Mesendoderm (in vitro differentiated cells): ENCODE measurements at regions not wholly inside any gene's neighbourhood (a gene's known extent, or its start where the extent isn't known, plus 50 kb on each side); places are given as distances from the start of the nearest gene placed in this dataset.

ENCODE experiments used
- DNase-seq: peaks from one replicate; pipeline ENCODE4 v3.0.0; 2013
- H2AK5ac ChIP-seq: 2 replicates; pipeline ENCODE4 v1.6.1; 2013; ENCODE audit warnings: low read length, inconsistent platforms
- H2BK120ac ChIP-seq: 2 replicates; pipeline ENCODE4 v1.6.1; 2013; ENCODE audit warnings: low read depth, mild to moderate bottlenecking, low read length, moderate library complexity, mixed read lengths
- H2BK15ac ChIP-seq: replicated peaks from 2 replicates; pipeline ENCODE4 v1.6.1; 2013; ENCODE audit warnings: low read depth, mild to moderate bottlenecking, moderate library complexity
- H2BK5ac ChIP-seq: 2 replicates; pipeline ENCODE4 v1.6.1; 2013; ENCODE audit warnings: low read length, inconsistent platforms
- H3K18ac ChIP-seq: 2 replicates; pipeline ENCODE4 v1.6.1; 2013; ENCODE audit warnings: mild to moderate bottlenecking, low read length, mixed read lengths
- H3K23ac ChIP-seq: one replicate; pipeline ENCODE4 v1.6.1; 2013; ENCODE audit warnings: low read length
- H3K27ac ChIP-seq: 2 replicates; pipeline ENCODE4 v1.5.1; 2013; ENCODE audit warnings: low read depth, mild to moderate bottlenecking, inconsistent platforms, low read length, moderate library complexity
- H3K27me3 ChIP-seq: 2 replicates; pipeline ENCODE4 v1.6.1; 2013; ENCODE audit warnings: low read length, control low read depth, mild to moderate bottlenecking, inconsistent platforms; ENCODE audit not compliant: insufficient read depth, poor library complexity
- H3K36me3 ChIP-seq: 2 replicates; pipeline ENCODE4 v1.6.1; 2013; ENCODE audit warnings: low read length, inconsistent platforms; ENCODE audit not compliant: control insufficient read depth, insufficient read depth
- H3K4ac ChIP-seq: one replicate; pipeline ENCODE4 v1.6.1; 2013; ENCODE audit warnings: low read depth, mild to moderate bottlenecking, low read length, moderate library complexity
- H3K4me1 ChIP-seq: 2 replicates; pipeline ENCODE4 v1.6.1; 2013; ENCODE audit warnings: low read depth, low read length, inconsistent platforms; ENCODE audit not compliant: control insufficient read depth
- H3K4me2 ChIP-seq: 2 replicates; pipeline ENCODE4 v1.6.1; 2013; ENCODE audit warnings: low read length
- H3K4me3 ChIP-seq: 2 replicates; pipeline ENCODE4 v1.5.1; 2013; ENCODE audit warnings: mild to moderate bottlenecking, low read length
- H3K56ac ChIP-seq: one replicate; pipeline ENCODE4 v1.6.1; 2013; ENCODE audit warnings: low read length
- H3K79me1 ChIP-seq: 2 replicates; pipeline ENCODE4 v1.6.1; 2013; ENCODE audit warnings: low read length, inconsistent platforms
- H3K79me2 ChIP-seq: 2 replicates; pipeline ENCODE4 v1.6.1; 2013; ENCODE audit warnings: mild to moderate bottlenecking, low read length; ENCODE audit not compliant: control insufficient read depth, insufficient read depth
- H3K9ac ChIP-seq: 2 replicates; pipeline ENCODE4 v1.6.1; 2013; ENCODE audit warnings: low read length, inconsistent platforms
- H4K5ac ChIP-seq: one replicate; pipeline ENCODE4 v1.6.1; 2013; ENCODE audit warnings: low read length
- H4K8ac ChIP-seq: one replicate; pipeline ENCODE4 v1.6.1; 2013; ENCODE audit warnings: low read depth, mild to moderate bottlenecking, control low read depth, low read length, moderate library complexity
- WGBS: extraction: QIAGEN DNeasy Blood & Tissue Kit; methylation state at CpG from one replicate; pipeline ENCODE4 v1.1.7; 2013; ENCODE audit warnings: low lambda C conversion rate, missing lambda C conversion rate; ENCODE audit not compliant: insufficient coverage; ENCODE audit errors: extremely low coverage; 5-methylcytosine and 5-hydroxymethylcytosine counted together

DNA sequence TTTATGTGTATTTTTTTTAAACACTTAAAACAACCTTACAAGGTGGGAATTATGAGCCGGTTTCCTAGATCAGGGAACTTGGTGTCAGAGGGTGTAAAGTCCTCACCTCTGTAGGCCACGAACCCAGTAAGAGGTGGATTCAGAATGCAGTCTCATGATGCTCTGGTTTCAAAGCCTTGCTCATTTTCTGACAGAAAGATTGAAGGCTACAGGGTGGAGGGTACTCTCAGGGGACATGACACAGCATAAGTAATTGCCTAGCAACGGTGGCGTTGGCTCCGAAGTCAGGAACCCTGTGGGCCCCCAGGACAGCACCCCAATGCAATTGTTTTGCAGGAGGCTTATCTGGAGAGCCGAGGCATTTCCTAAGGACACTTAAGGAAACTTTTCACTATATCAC is 794.7 kb downstream of the EFNB2 start:
- H4K8ac ChIP-seq = no peak overlapping the region
- no peak overlapping the region for H3K23ac ChIP-seq
- H2BK120ac ChIP-seq = no peak overlapping the region
- no peak overlapping the region for H4K5ac ChIP-seq
- H3K4me3 ChIP-seq = no peak overlapping the region
- no peaks in the 10 kb centered on the region for H3K27me3 ChIP-seq
- H3K9ac ChIP-seq = no peak overlapping the region
- no peak overlapping the region for H2BK5ac ChIP-seq
- no peak overlapping the region for H3K18ac ChIP-seq
- no CpG with 5 or more reads among the region's 6 CpGs for WGBS
- H3K79me2 ChIP-seq = no peaks in the 10 kb centered on the region
- H3K4me1 ChIP-seq = no peaks in the 10 kb centered on the region
- no peak overlapping the region for H3K4ac ChIP-seq
- H3K27ac ChIP-seq = no peak overlapping the region
- no peak overlapping the region for H2AK5ac ChIP-seq
- H3K36me3 ChIP-seq = no peaks in the 10 kb centered on the region
- DNase-seq = peak; percentile 26
- H2BK15ac ChIP-seq = no peak overlapping the region
- H3K56ac ChIP-seq = no peak overlapping the region
- H3K4me2 ChIP-seq = no peak overlapping the region
- H3K79me1 ChIP-seq = no peaks in the 10 kb centered on the region

DNA sequence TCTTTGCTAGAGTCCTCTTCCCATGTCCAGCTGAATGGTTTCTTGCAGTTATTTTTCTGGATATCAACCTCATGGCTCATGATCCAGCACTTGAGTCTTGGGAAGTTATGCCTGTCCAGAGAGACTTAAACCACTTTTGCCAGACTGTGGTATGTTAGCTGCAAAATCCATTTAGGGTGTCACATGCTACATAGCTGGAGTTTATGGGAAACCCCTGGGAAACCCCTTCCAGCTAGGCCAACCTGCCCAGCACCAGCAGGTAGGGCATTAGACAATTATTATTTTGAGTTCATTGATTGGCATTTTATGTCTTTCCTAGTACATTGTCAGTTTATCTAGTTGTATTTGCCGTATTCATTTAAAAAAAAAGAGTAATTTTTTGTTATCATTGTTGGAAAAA is 797.8 kb downstream of the EFNB2 start:
- Histone ChIP-seq H3K27me3 (no peaks in the 10 kb centered on the region), H3K79me1 (no peaks in the 10 kb centered on the region), H3K56ac (no peak overlapping the region), H4K8ac (no peak overlapping the region), H3K4me2 (no peak overlapping the region), H2AK5ac (no peak overlapping the region), H2BK15ac (no peak overlapping the region), H3K23ac (no peak overlapping the region), H4K5ac (no peak overlapping the region), H3K4ac (no peak overlapping the region), H3K18ac (no peak overlapping the region), H3K9ac (no peak overlapping the region), H2BK5ac (no peak overlapping the region), H2BK120ac (no peak overlapping the region), H3K4me1 (no peaks in the 10 kb centered on the region), H3K79me2 (no peaks in the 10 kb centered on the region), H3K36me3 (no peaks in the 10 kb centered on the region), H3K27ac (no peak overlapping the region), H3K4me3 (no peak overlapping the region)
- no CpG with 5 or more reads among the region's 1 CpG for WGBS
- DNase-seq = no peak

DNA sequence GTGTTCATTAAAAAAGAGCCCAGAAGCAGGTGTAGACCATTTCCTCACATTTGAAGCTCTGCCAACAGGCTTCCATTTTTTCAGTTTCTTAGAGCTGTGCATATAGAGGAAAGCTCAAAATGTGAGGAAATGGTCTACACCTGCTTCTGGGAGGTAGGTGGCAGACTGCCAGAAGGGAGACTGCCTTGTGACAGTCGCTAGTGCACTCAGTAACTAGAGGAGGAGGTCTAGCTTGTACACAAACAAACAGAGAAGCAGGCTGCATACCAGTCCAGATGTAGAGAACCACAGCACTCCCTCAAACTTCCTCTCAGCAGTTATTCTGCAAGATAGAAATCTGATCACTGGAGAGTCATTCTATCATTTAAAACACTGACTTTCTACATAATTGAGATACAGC is 800.2 kb downstream of the EFNB2 start:
- Histone ChIP-seq H3K36me3 (no peaks in the 10 kb centered on the region), H3K27ac (no peak overlapping the region), H3K79me2 (no peaks in the 10 kb centered on the region), H3K18ac (no peak overlapping the region), H2AK5ac (no peak overlapping the region), H3K9ac (no peak overlapping the region), H3K4ac (no peak overlapping the region), H3K4me3 (no peak overlapping the region), H4K8ac (no peak overlapping the region), H3K4me1 (no peaks in the 10 kb centered on the region), H3K79me1 (no peaks in the 10 kb centered on the region), H3K23ac (no peak overlapping the region), H3K56ac (no peak overlapping the region), H2BK120ac (no peak overlapping the region), H2BK15ac (no peak overlapping the region), H3K4me2 (no peak overlapping the region), H4K5ac (no peak overlapping the region), H3K27me3 (no peaks in the 10 kb centered on the region), H2BK5ac (no peak overlapping the region)
- no peak for DNase-seq
- WGBS = no CpG with 5 or more reads among the region's 1 CpG

DNA sequence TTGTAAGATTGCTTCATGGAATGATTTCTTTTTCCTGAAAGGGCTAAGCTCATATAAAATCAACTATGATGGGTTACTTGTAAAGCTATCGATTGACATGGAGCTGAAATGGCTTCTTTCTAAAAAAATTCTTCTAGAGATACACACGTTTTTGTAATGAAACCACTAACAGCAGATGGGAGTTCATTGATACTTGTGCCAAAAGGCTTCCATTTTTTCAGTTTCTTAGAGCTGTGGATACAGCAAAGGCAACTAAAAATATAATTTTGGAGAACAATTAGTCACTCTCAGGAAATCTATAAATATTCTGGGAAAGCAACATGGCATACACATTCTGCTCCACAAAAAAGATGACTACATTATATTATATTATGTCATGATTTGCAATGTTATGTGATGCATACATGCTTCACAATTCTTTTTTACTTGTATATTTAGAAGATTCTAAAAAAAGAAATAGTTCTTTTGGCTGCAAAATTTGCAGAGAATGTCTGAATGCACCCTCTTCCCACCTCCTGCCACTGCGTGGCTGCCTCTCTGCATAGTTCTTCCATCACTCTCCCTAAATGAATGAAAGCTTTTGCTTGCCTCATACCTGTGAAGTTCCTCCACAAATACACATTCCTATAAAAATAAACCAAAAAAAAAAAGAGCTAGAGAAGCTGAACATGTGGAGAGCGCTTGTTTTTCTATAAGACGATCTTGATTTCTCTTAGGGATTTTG is 802.5 kb downstream of the EFNB2 start:
- Histone ChIP-seq H3K27me3 (no peaks in the 10 kb centered on the region), H3K79me1 (no peaks in the 10 kb centered on the region), H3K36me3 (no peaks in the 10 kb centered on the region), H3K4me1 (no peaks in the 10 kb centered on the region), H2BK5ac (no peak overlapping the region), H3K9ac (no peak overlapping the region), H2AK5ac (no peak overlapping the region), H3K4me3 (no peak overlapping the region), H3K4me2 (no peak overlapping the region), H3K18ac (no peak overlapping the region), H4K8ac (no peak overlapping the region), H3K56ac (no peak overlapping the region), H2BK15ac (no peak overlapping the region), H3K4ac (no peak overlapping the region), H3K27ac (no peak overlapping the region), H3K79me2 (no peaks in the 10 kb centered on the region), H4K5ac (no peak overlapping the region), H3K23ac (no peak overlapping the region), H2BK120ac (no peak overlapping the region)
- WGBS = no CpG with 5 or more reads among the region's 5 CpGs
- no peak for DNase-seq

DNA sequence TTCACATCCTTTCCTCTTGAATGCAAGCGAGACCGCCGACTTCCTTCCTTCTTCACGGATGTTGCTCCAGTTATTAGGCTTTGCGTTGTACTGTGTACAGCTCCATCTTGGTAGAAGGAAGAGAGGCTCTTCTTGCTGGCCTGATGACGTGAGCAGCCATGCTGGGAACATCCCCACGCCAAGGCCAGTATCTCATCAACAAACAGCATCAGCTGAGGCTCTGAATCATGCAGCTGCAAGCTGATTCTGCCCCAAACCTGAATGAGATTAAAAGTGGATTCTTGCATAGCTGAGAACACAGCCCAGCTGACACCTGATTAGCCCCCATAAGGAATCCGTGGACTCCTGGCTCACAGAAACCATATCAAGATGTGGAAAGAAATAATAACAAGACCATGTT is 809.6 kb downstream of the EFNB2 start:
- WGBS = no CpG with 5 or more reads among the region's 8 CpGs
- Histone ChIP-seq H3K4ac (no peak overlapping the region), H3K9ac (no peak overlapping the region), H3K4me1 (no peaks in the 10 kb centered on the region), H2BK15ac (no peak overlapping the region), H3K23ac (no peak overlapping the region), H3K56ac (no peak overlapping the region), H2BK120ac (no peak overlapping the region), H3K18ac (no peak overlapping the region), H3K4me3 (no peak overlapping the region), H2AK5ac (no peak overlapping the region), H4K8ac (no peak overlapping the region), H3K36me3 (no peaks in the 10 kb centered on the region), H3K79me1 (no peaks in the 10 kb centered on the region), H3K4me2 (no peak overlapping the region), H3K27me3 (no peaks in the 10 kb centered on the region), H3K27ac (no peak overlapping the region), H3K79me2 (no peaks in the 10 kb centered on the region), H4K5ac (no peak overlapping the region), H2BK5ac (no peak overlapping the region)
- peak; percentile 7 for DNase-seq

DNA sequence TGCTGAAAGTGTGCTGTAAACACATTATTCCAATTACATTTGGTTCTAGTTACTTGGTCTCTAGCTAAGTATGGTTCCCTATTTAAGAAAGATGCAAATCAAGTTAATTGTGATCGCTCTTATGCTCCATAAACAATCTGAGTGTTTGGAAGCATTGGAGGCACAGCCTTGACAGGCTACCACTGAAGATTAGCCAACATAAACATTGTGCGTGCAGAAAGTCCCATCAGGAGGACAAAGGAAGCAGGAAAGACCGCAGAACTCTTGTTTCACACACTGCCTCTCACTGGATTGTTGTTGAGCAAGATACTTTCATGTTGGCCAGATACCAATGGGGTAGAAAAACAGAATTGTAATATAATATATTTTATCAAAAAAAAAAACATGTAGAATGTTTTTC is 814.4 kb downstream of the EFNB2 start:
- no peaks in the 10 kb centered on the region for H3K36me3 ChIP-seq
- no peak overlapping the region for H2AK5ac ChIP-seq

More for the DNA sequence above, 814.4 kb downstream of the EFNB2 start:
- no peaks in the 10 kb centered on the region for H3K79me2 ChIP-seq
- H3K18ac ChIP-seq = no peak overlapping the region
- DNase-seq = no peak
- H4K8ac ChIP-seq = no peak overlapping the region
- no peak overlapping the region for H3K27ac ChIP-seq
- no peaks in the 10 kb centered on the region for H3K79me1 ChIP-seq
- H3K4me2 ChIP-seq = no peak overlapping the region
- no CpG with 5 or more reads among the region's 3 CpGs for WGBS
- no peak overlapping the region for H2BK15ac ChIP-seq
- H2BK5ac ChIP-seq = no peak overlapping the region
- H3K9ac ChIP-seq = no peak overlapping the region
- H3K56ac ChIP-seq = no peak overlapping the region
- H3K23ac ChIP-seq = no peak overlapping the region
- no peak overlapping the region for H4K5ac ChIP-seq
- no peak overlapping the region for H3K4me3 ChIP-seq
- no peaks in the 10 kb centered on the region for H3K27me3 ChIP-seq
- H3K4ac ChIP-seq = no peak overlapping the region
- no peak overlapping the region for H2BK120ac ChIP-seq
- no peaks in the 10 kb centered on the region for H3K4me1 ChIP-seq
